A549 (cell line): ENCODE measurements at regions not wholly inside any gene's neighbourhood (a gene's known extent, or its start where the extent isn't known, plus 50 kb on each side); places are given as distances from the start of the nearest gene placed in this dataset.

Source experiments
- ATAC-seq, 2 experiments: fragments of 200-7000 bp in 1 of 2; fragments of >200 bp in 1 of 2; cut with Nextera tagmentation in 1 of 2; cut with Tn5 transposase in 1 of 2; 3 replicates each; pipeline versions ENCODE4 v1.8.0 to v1.9.1; 2018 to 2020; ENCODE audit warnings: mild to moderate bottlenecking in 1 of 2, moderate library complexity in 1 of 2
- CTCF ChIA-PET: fragments of 300-600 bp; sonication (Branson Sonifier 250); formaldehyde crosslinking; extraction: SDS; loops from one replicate; lab custom pipeline; 2021; ENCODE audit warnings: antibody characterized with exemption, inconsistent platforms; lab: Yijun Ruan, JAX
- POLR2A ChIA-PET: fragments of 350-600 bp; formaldehyde crosslinking; extraction: SDS; loops from one replicate; lab custom pipeline; 2021; ENCODE audit warnings: antibody characterized with exemption, inconsistent platforms; lab: Yijun Ruan, JAX
- DNase-seq, 2 experiments: peaks; one replicate each; pipeline versions ENCODE4 v3.0.0 to v3.0.0-alpha.2; 2011 to 2016; ENCODE audit warnings: low read depth in 1 of 2, low spot score in 1 of 2
- FAIRE-seq: peaks from 2 replicates; lab custom pipeline; 2011; peaks lifted over from hg19 to GRCh38; lab: Jason Lieb, UNC
- H3K27ac ChIP-seq, 2 experiments: fragments of >200 bp; sonication (Bioruptor Twin); formaldehyde crosslinking; 3 replicates each; pipeline ENCODE4 v1.5.1; 2016 to 2017
- H3K4me1 ChIP-seq: fragments of >200 bp; sonication (Bioruptor Twin); formaldehyde crosslinking; 3 replicates; pipeline ENCODE4 v1.6.1; 2016
- H3K4me2 ChIP-seq: fragments of >200 bp; sonication (Bioruptor Twin); formaldehyde crosslinking; 3 replicates; pipeline ENCODE4 v1.6.1; 2016
- H3K4me3 ChIP-seq: fragments of >200 bp; sonication (Bioruptor Twin); formaldehyde crosslinking; 3 replicates; pipeline ENCODE4 v1.5.1; 2016
- H3K9me3 ChIP-seq: fragments of >200 bp; sonication (Bioruptor Twin); formaldehyde crosslinking; 3 replicates; pipeline ENCODE4 v1.6.1; 2016
- CBX2 ChIP-seq: fragments of 200-600 bp; sonication (generic); IDR thresholded peaks from 2 replicates; pipeline ENCODE4 v1.6.1; 2016; ENCODE audit warnings: low read depth, mild to moderate bottlenecking, borderline replicate concordance
- CBX8 ChIP-seq: fragments of 200-600 bp; sonication (generic); IDR thresholded peaks from 2 replicates; pipeline ENCODE4 v1.6.1; 2016
- CHD4 ChIP-seq: fragments of 200-600 bp; sonication (generic); IDR thresholded peaks from 2 replicates; pipeline ENCODE4 v1.6.1; 2016; ENCODE audit warnings: antibody characterized with exemption, mild to moderate bottlenecking, borderline replicate concordance
- EHF ChIP-seq: fragments of 250-450 bp; sonication (Bioruptor Pico); IDR thresholded peaks from 2 replicates; pipeline ENCODE4 v1.5.0; 2020; ENCODE audit warnings: mild to moderate bottlenecking
- ELK1 ChIP-seq: fragments of 150-350 bp; IDR thresholded peaks from 2 replicates; pipeline ENCODE4 v1.6.1; 2014; ENCODE audit warnings: low read depth, mild to moderate bottlenecking, low read length
- FOSB ChIP-seq: fragments of 250-450 bp; sonication (Bioruptor Pico); IDR thresholded peaks from 2 replicates; pipeline ENCODE4 v1.5.0; 2020; ENCODE audit warnings: mild to moderate bottlenecking, moderate library complexity
- HES2 ChIP-seq: fragments of >200 bp; sonication (Bioruptor Twin); formaldehyde crosslinking; IDR thresholded peaks from 2 replicates; pipeline ENCODE4 v1.6.1; 2016
- HEYL ChIP-seq: fragments of 250-450 bp; sonication (Bioruptor Pico); IDR thresholded peaks from 2 replicates; pipeline ENCODE4 v1.8.0; 2021; ENCODE audit warnings: mild to moderate bottlenecking, moderate library complexity
- HOXA7 ChIP-seq: fragments of 250-450 bp; sonication (Bioruptor Pico); IDR thresholded peaks from 2 replicates; pipeline ENCODE4 v1.5.0; 2020; ENCODE audit warnings: mild to moderate bottlenecking, moderate library complexity
- HOXB13 ChIP-seq: fragments of 250-450 bp; sonication (Bioruptor Pico); IDR thresholded peaks from 2 replicates; pipeline ENCODE4 v1.5.0; 2020; ENCODE audit warnings: low read depth, mild to moderate bottlenecking, moderate library complexity
- JUN ChIP-seq, 2 experiments: fragments of >200 bp; sonication (Bioruptor Twin); formaldehyde crosslinking; IDR thresholded peaks; 2 replicates in 1 of 2; 3 replicates in 1 of 2; pipeline ENCODE4 v1.6.1; 2016 to 2017
- JUNB ChIP-seq: fragments of >200 bp; sonication (Bioruptor Twin); formaldehyde crosslinking; IDR thresholded peaks from 2 replicates; pipeline ENCODE4 v1.6.1; 2016
- KDM5A ChIP-seq: fragments of 200-600 bp; sonication (generic); IDR thresholded peaks from 2 replicates; pipeline ENCODE4 v1.6.1; 2016; ENCODE audit warnings: antibody characterized with exemption, mild to moderate bottlenecking
- MAZ ChIP-seq: fragments of 150-350 bp; IDR thresholded peaks from 2 replicates; pipeline ENCODE4 v1.6.1; 2014; ENCODE audit warnings: antibody characterized with exemption, low read depth, low read length, borderline replicate concordance
- MYC ChIP-seq: IDR thresholded peaks from 2 replicates; pipeline ENCODE4 v1.6.1; 2012; ENCODE audit warnings: mild to moderate bottlenecking, inconsistent platforms, low read length, improper control_type of control experiment, borderline replicate concordance
- NR3C1 ChIP-seq: fragments of >200 bp; sonication (Bioruptor Twin); formaldehyde crosslinking; IDR thresholded peaks from 3 replicates; pipeline ENCODE4 v1.6.1; 2017
- RARB ChIP-seq: fragments of 250-450 bp; sonication (Bioruptor Pico); IDR thresholded peaks from 2 replicates; pipeline ENCODE4 v1.8.0; 2021; ENCODE audit warnings: mild to moderate bottlenecking, moderate library complexity
- RCOR1 ChIP-seq: fragments of 150-350 bp; IDR thresholded peaks from 2 replicates; pipeline ENCODE4 v1.6.1; 2014; ENCODE audit warnings: antibody characterized with exemption, low read length, low read depth
- RFX5 ChIP-seq: fragments of 450-650 bp; IDR thresholded peaks from 2 replicates; pipeline ENCODE4 v1.7.1; 2014; ENCODE audit warnings: antibody characterized with exemption, mild to moderate bottlenecking, moderate library complexity
- TP53 ChIP-seq: fragments of 250-450 bp; sonication (Bioruptor Pico); IDR thresholded peaks from 2 replicates; pipeline ENCODE4 v1.5.0; 2021; ENCODE audit warnings: mild to moderate bottlenecking, moderate library complexity
- USF2 ChIP-seq: fragments of 450-650 bp; IDR thresholded peaks from 2 replicates; pipeline ENCODE4 v1.6.1; 2014; ENCODE audit warnings: antibody characterized with exemption
- ZFP36 ChIP-seq: fragments of 450-650 bp; IDR thresholded peaks from 2 replicates; pipeline ENCODE4 v1.6.1; 2014; ENCODE audit warnings: borderline replicate concordance; ENCODE audit not compliant: partially characterized antibody
- WGBS: methylation state at CpG from one replicate; pipeline ENCODE4 v1.1.6; 2017; ENCODE audit errors: missing lambda C conversion rate; 5-methylcytosine and 5-hydroxymethylcytosine counted together

GRCh38 chr5:2250365-2250950 lies 367.7 kb upstream of the IRX4 start:
- no peak for FAIRE-seq
- no peak for DNase-seq
- ATAC-seq: no peak
- H3K9me3 ChIP-seq: no peaks in the 10 kb centered on the region
- no peak overlapping the region for H3K4me2 ChIP-seq
- no peaks in the 10 kb centered on the region for H3K4me1 ChIP-seq
- CTCF ChIA-PET: no interaction called here
- WGBS: 49% methylated on average over 12 of the region's 12 CpGs
- TF ChIP-seq MYC: no peak
- TF ChIP-seq RARB (CRISPR knock-in tag): no peak
- no peak for TF ChIP-seq HES2
- no peak for TF ChIP-seq NR3C1
- TF ChIP-seq RCOR1: no peak
- no peak for TF ChIP-seq RFX5
- no peak for TF ChIP-seq ZFP36
- TF ChIP-seq KDM5A: no peak
- TF ChIP-seq EHF: no peak
- TF ChIP-seq CBX8: no peak
- TF ChIP-seq HOXA7: no peak
- TF ChIP-seq HOXB13 (CRISPR knock-in tag): no peak
- TF ChIP-seq FOSB (CRISPR knock-in tag): no peak
- TF ChIP-seq, all 56 proteins: peak for 0
- no peak overlapping the region for H3K27ac ChIP-seq
- H3K4me3 ChIP-seq: no peak overlapping the region
- POLR2A ChIA-PET: no interaction called here

GRCh38 chr5:2249442-2249841 lies 366.7 kb upstream of the IRX4 start:
- Histone ChIP-seq H3K9me3 (no peaks in the 10 kb centered on the region), H3K27ac (no peak overlapping the region), H3K4me3 (no peak overlapping the region), H3K4me1 (no peaks in the 10 kb centered on the region), H3K4me2 (no peak overlapping the region)
- DNase-seq: no peak
- 15% methylated on average over 9 of the region's 10 CpGs for WGBS
- CTCF ChIA-PET: no interaction called here
- ATAC-seq: no peak
- no peak for TF ChIP-seq RARB (CRISPR knock-in tag)
- no peak for TF ChIP-seq CBX2
- no peak for TF ChIP-seq JUN (IDR thresholded peaks at IDR 0.05)
- FAIRE-seq: no peak
- POLR2A ChIA-PET: no interaction called here

GRCh38 chr5:2249026-2249425 lies 366.3 kb upstream of the IRX4 start:
- TF ChIP-seq USF2: peak; percentile 25; the same call in 1 of the 2 replicates
- TF ChIP-seq EHF: no peak
- Histone ChIP-seq H3K4me2 (no peak overlapping the region), H3K4me3 (no peak overlapping the region), H3K27ac (no peak overlapping the region), H3K9me3 (no peaks in the 10 kb centered on the region), H3K4me1 (no peaks in the 10 kb centered on the region)
- DNase-seq (no peak), FAIRE-seq (no peak), ATAC-seq (no peak)
- ChIA-PET POLR2A (no interaction called here), CTCF (no interaction called here)
- WGBS: no CpG with 5 or more reads among the region's 2 CpGs

- no peak for DNase-seq
- WGBS: 67% methylated on average over 4 of the region's 4 CpGs
- CTCF ChIA-PET: interaction anchor here (1.1 kb wide), 1 partner anchor 12 kb away, joined by 3 read pairs; no protein-coding TSS in a partner anchor
Observed at GRCh38 chr5:2242539-2242938, 359.8 kb upstream of the IRX4 start.

GRCh38 chr5:2241842-2242241 lies 359.1 kb upstream of the IRX4 start:
- no peak overlapping the region for H3K4me2 ChIP-seq
- ATAC-seq: no peak
- no peaks in the 10 kb centered on the region for H3K4me1 ChIP-seq
- H3K9me3 ChIP-seq: no peaks in the 10 kb centered on the region
- H3K4me3 ChIP-seq: no peak overlapping the region
- no peak for DNase-seq
- no peak overlapping the region for H3K27ac ChIP-seq
- ChIA-PET POLR2A (no interaction called here), CTCF (interaction anchor here (1.1 kb wide), 1 partner anchor 11 kb away, joined by 3 read pairs; no protein-coding TSS in a partner anchor)
- TF ChIP-seq CHD4 (no peak), HEYL (no peak), CBX2 (no peak), JUNB (no peak), ELK1 (no peak), USF2 (no peak)
- FAIRE-seq: no peak
- WGBS: 6% methylated on average over 5 of the region's 5 CpGs

More at GRCh38 chr5:2242539-2242938, 359.8 kb upstream of the IRX4 start:
- no peak for FAIRE-seq
- H3K4me1 ChIP-seq: no peaks in the 10 kb centered on the region
- TF ChIP-seq MAZ: no peak
- TF ChIP-seq ZFP36: no peak
- no peak for TF ChIP-seq TP53 (CRISPR knock-in tag)
- H3K27ac ChIP-seq: no peak overlapping the region
- no peaks in the 10 kb centered on the region for H3K9me3 ChIP-seq
- POLR2A ChIA-PET: no interaction called here
- no peak overlapping the region for H3K4me3 ChIP-seq
- no peak for ATAC-seq
- H3K4me2 ChIP-seq: no peak overlapping the region
